ENCODE measurements at regions not wholly inside any gene's neighbourhood (a gene's known extent, or its start where the extent isn't known, plus 50 kb on each side); places are given as distances from the start of the nearest gene placed in this dataset.

DNA sequence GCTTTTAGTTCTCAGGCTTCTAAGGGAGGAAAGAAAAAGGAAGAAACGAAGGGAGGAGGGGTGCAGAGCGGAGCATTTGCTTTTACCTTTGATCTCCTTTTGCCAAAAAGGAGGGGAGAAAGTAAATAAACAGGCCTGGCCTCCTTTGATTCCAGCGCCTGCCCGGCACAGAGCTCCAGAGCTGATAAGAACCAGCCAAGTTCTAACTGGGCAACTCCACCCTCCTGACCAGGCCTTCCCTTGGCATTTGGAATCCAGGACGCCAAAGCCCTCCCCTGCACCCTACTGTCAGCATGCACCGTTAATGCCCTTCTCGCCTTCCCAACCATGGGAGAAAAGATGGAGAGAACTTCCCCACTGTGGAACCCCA is 120.8 kb upstream of the PTPN1 start:
- TF ChIP-seq, protein P1, sequence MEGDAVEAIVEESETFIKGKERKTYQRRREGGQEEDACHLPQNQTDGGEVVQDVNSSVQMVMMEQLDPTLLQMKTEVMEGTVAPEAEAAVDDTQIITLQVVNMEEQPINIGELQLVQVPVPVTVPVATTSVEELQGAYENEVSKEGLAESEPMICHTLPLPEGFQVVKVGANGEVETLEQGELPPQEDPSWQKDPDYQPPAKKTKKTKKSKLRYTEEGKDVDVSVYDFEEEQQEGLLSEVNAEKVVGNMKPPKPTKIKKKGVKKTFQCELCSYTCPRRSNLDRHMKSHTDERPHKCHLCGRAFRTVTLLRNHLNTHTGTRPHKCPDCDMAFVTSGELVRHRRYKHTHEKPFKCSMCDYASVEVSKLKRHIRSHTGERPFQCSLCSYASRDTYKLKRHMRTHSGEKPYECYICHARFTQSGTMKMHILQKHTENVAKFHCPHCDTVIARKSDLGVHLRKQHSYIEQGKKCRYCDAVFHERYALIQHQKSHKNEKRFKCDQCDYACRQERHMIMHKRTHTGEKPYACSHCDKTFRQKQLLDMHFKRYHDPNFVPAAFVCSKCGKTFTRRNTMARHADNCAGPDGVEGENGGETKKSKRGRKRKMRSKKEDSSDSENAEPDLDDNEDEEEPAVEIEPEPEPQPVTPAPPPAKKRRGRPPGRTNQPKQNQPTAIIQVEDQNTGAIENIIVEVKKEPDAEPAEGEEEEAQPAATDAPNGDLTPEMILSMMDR (conservative IDR thresholded peaks at IDR 0.05), result no peak
- TF ChIP-seq EZH2 (IDR thresholded peaks at IDR 0.05; ENCODE audit: low read depth), result no peak
- no peak overlapping the region for H2AFZ ChIP-seq
- no peaks in the 10 kb centered on the region for H3K79me2 ChIP-seq (ENCODE audit: low read depth)
- ChIA-PET CTCF (no interaction called here), POLR2A (ENCODE audit: unreplicated experiment) (interaction anchor here (0.7 kb wide), 1 partner anchor 80 kb away, joined by 3 read pairs; no protein-coding TSS in a partner anchor)
- no peaks in the 10 kb centered on the region for H3K9me3 ChIP-seq (ENCODE audit: insufficient read depth, low read depth)
- DNase-seq, result no peak
- BruUV-seq (replicated peaks), result no TSS peak
- no peaks in the 10 kb centered on the region for H4K20me1 ChIP-seq (ENCODE audit: insufficient read depth)
- no peaks in the 10 kb centered on the region for H3K9me2 ChIP-seq (ENCODE audit: insufficient read depth)
- no peak overlapping the region for H3K27ac ChIP-seq
- intact Hi-C loops (cut with micrococcal nuclease; ENCODE audit: unreplicated experiment), result no loop called here
- H3K4me3 ChIP-seq, result no peak overlapping the region
- no peaks in the 10 kb centered on the region for H3K36me3 ChIP-seq (ENCODE audit: low read depth)
- H3K4me1 ChIP-seq (replicated peaks; ENCODE audit: insufficient read depth), result peaks cover 19% of the 10 kb centered on the region
- H3F3A ChIP-seq (ENCODE audit: insufficient read depth, low read depth), result no peaks in the 10 kb centered on the region
- no peaks in the 10 kb centered on the region for H3K27me3 ChIP-seq (ENCODE audit: insufficient read depth, low read depth)
- no peak overlapping the region for H3K4me2 ChIP-seq

DNA sequence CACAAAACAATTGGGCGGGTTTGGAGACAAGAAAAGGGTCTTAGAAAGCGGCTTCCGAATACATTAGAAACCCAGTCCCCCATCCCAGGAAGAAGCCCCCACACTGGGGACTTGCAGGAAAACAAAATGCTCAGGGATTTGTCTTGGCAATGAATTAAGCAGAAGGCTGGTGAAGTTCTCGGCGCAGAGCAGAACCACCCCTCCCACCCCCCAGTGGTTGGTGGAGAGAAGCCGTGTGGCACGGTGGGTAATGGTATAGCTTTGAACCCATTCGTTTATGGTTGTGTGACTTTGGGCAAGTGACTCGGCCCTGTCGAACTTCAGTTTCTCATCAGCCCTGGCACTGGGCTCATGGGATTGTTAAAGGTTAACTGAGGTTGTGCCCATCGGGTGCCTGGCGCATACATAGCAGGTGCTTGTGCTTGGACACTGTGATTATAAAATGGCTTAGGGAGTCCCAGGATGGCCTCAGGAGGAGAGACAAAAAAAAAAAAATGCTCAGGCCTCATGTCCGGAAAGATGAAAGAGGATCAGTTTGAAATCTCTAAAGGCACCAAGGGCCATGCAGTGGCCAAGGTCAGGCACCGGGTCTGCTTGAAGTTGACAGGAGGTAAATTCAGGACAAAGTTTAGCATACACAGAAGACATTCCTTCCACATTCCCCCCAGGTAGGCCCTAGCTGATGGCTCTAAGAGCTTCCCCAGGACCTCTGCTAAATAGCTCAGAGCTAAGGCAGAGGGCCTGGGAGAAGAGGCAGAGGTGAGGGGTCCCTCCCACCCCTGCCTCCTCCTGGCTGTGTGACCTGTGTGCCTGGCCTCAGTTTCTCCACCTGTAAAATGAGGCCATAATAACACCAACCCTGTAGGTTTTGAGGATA is 120.1 kb upstream of the PTPN1 start:
- H4K20me1 ChIP-seq (ENCODE audit: insufficient read depth), result no peaks in the 10 kb centered on the region
- H3K36me3 ChIP-seq (ENCODE audit: low read depth), result no peaks in the 10 kb centered on the region
- H3F3A ChIP-seq (ENCODE audit: insufficient read depth, low read depth), result no peaks in the 10 kb centered on the region
- H3K79me2 ChIP-seq (ENCODE audit: low read depth), result no peaks in the 10 kb centered on the region
- peaks cover 19% of the 10 kb centered on the region for H3K4me1 ChIP-seq (replicated peaks; ENCODE audit: insufficient read depth)
- no peaks in the 10 kb centered on the region for H3K9me2 ChIP-seq (ENCODE audit: insufficient read depth)
- ChIA-PET POLR2A (ENCODE audit: unreplicated experiment) (interaction anchor here (0.7 kb wide), 2 partner anchors 80 to 1631 kb away, joined by 3 to 6 read pairs; no protein-coding TSS in a partner anchor), CTCF (no interaction called here)
- H3K4me3 ChIP-seq, result no peak overlapping the region
- intact Hi-C loops (cut with micrococcal nuclease; ENCODE audit: unreplicated experiment), result no loop called here
- H2AFZ ChIP-seq, result no peak overlapping the region
- H3K27me3 ChIP-seq (ENCODE audit: insufficient read depth, low read depth), result no peaks in the 10 kb centered on the region
- H3K27ac ChIP-seq, result no peak overlapping the region
- H3K4me2 ChIP-seq, result no peak overlapping the region
- no peak for DNase-seq
- H3K9me3 ChIP-seq (ENCODE audit: insufficient read depth, low read depth), result no peaks in the 10 kb centered on the region
- no TSS peak for BruUV-seq (replicated peaks)
- TF ChIP-seq EZH2 (IDR thresholded peaks at IDR 0.05; ENCODE audit: low read depth), result no peak
- TF ChIP-seq, protein P1 (conservative IDR thresholded peaks at IDR 0.05), result no peak

DNA sequence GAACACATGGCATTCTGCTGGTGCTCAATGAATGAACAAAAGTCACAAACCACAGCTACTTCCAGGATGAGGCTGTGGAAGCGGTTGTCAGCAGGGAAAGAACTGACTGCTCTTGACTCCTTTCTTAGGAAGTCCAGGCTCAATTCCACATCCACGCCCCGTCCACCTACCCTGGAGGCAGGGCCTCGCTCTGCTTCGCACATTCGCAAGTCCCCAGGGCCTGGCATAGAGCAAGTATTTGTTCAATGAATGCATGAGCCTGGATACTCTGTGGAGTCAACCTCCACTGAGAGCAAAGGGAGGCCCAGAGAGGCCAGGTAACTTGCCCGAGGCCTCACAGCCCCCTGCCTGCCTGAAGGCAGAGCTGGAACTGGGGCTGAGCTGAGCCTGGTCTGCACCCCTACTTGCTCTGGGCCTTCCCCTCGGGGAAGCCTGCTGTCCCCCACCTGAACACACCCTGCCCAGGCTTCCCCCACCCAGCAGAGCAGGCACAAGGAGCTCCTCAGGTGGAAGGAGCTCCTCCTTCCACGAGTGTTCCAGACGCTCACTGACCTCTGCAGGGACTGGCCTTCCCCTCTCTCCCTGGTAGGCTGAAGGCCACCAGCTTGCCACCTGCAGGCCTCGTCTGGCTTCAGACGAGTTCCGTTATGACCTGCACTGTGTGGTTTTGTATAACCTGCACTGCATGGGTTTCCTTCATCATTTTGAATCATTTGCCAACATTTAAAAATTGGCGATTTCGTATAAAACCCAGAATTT is 119.3 kb upstream of the PTPN1 start:
- H3K4me3 ChIP-seq, result no peak overlapping the region
- no peak overlapping the region for H2AFZ ChIP-seq
- BruUV-seq (replicated peaks), result no TSS peak
- H3K27ac ChIP-seq, result no peak overlapping the region
- H3K36me3 ChIP-seq (ENCODE audit: low read depth), result no peaks in the 10 kb centered on the region
- TF ChIP-seq, protein P1 (conservative IDR thresholded peaks at IDR 0.05), result no peak
- TF ChIP-seq EZH2 (IDR thresholded peaks at IDR 0.05; ENCODE audit: low read depth), result no peak
- DNase-seq, result no peak
- H3K9me2 ChIP-seq (ENCODE audit: insufficient read depth), result no peaks in the 10 kb centered on the region
- no peaks in the 10 kb centered on the region for H3K9me3 ChIP-seq (ENCODE audit: insufficient read depth, low read depth)
- no peaks in the 10 kb centered on the region for H3K79me2 ChIP-seq (ENCODE audit: low read depth)
- H3K27me3 ChIP-seq (ENCODE audit: insufficient read depth, low read depth), result no peaks in the 10 kb centered on the region
- ChIA-PET CTCF (no interaction called here), POLR2A (ENCODE audit: unreplicated experiment) (interaction anchor here (0.7 kb wide), 1 partner anchor 1632 kb away, joined by 6 read pairs; no protein-coding TSS in a partner anchor)
- H3K4me1 ChIP-seq (replicated peaks; ENCODE audit: insufficient read depth), result peaks cover 19% of the 10 kb centered on the region
- H3F3A ChIP-seq (ENCODE audit: insufficient read depth, low read depth), result no peaks in the 10 kb centered on the region
- no peaks in the 10 kb centered on the region for H4K20me1 ChIP-seq (ENCODE audit: insufficient read depth)
- no peak overlapping the region for H3K4me2 ChIP-seq
- intact Hi-C loops (cut with micrococcal nuclease; ENCODE audit: unreplicated experiment), result no loop called here

All from PC-9 (cell line).